H1 (cell line): ENCODE measurements at regions not wholly inside any gene's neighbourhood (a gene's known extent, or its start where the extent isn't known, plus 50 kb on each side); places are given as distances from the start of the nearest gene placed in this dataset.

ENCODE experiments used
- CTCF ChIA-PET: fragments of 300-600 bp; sonication (Branson Sonifier 250); formaldehyde crosslinking; loops from one replicate; lab custom pipeline; 2021; ENCODE audit not compliant: partially characterized antibody; lab: Charles Lee
- POLR2A ChIA-PET: fragments of 300-600 bp; sonication (Branson Sonifier 250); formaldehyde crosslinking; loops from one replicate; lab custom pipeline; 2021; ENCODE audit warnings: inconsistent platforms; ENCODE audit not compliant: partially characterized antibody; lab: Charles Lee
- DNase-seq, 2 experiments: peaks; one replicate each; pipeline versions ENCODE4 v3.0.0 to v3.0.0-alpha.2; 2010 to 2022; ENCODE audit warnings: low spot score in 2 of 2, low read depth in 1 of 2, mixed read lengths in 1 of 2
- FAIRE-seq: peaks from 2 replicates; lab custom pipeline; 2011; peaks lifted over from hg19 to GRCh38; lab: Jason Lieb, UNC
- H2AFZ ChIP-seq: 2 replicates; pipeline ENCODE4 v1.8.1; 2012; ENCODE audit warnings: low read length, inconsistent platforms
- H2AK5ac ChIP-seq: 2 replicates; pipeline ENCODE4 v1.6.1; 2013; ENCODE audit warnings: low read depth, low read length
- H2BK120ac ChIP-seq: replicated peaks from 2 replicates; pipeline ENCODE3; 2013; ENCODE audit warnings: low read depth, low read length, inconsistent platforms
- H2BK12ac ChIP-seq: 2 replicates; pipeline ENCODE4 v1.6.1; 2013; ENCODE audit warnings: low read depth, low read length
- H2BK15ac ChIP-seq: 2 replicates; pipeline ENCODE4 v1.6.1; 2013; ENCODE audit warnings: low read length
- H2BK20ac ChIP-seq: 2 replicates; pipeline ENCODE4 v1.6.1; 2013; ENCODE audit warnings: low read length
- H2BK5ac ChIP-seq: 2 replicates; pipeline ENCODE4 v1.6.1; 2013; ENCODE audit warnings: low read depth, low read length
- H3K14ac ChIP-seq: 2 replicates; pipeline ENCODE4 v1.6.1; 2013; ENCODE audit warnings: inconsistent platforms; ENCODE audit not compliant: insufficient read length
- H3K18ac ChIP-seq: 2 replicates; pipeline ENCODE4 v1.6.1; 2013; ENCODE audit warnings: low read length; ENCODE audit errors: extremely low read depth
- H3K23ac ChIP-seq: 2 replicates; pipeline ENCODE4 v1.6.1; 2013; ENCODE audit warnings: inconsistent platforms; ENCODE audit not compliant: insufficient read length
- H3K23me2 ChIP-seq: 2 replicates; pipeline ENCODE4 v1.6.1; 2013; ENCODE audit warnings: low read depth, low read length
- H3K27ac ChIP-seq: 2 replicates; pipeline ENCODE4 v1.6.1; 2011; ENCODE audit warnings: low read depth, low read length, inconsistent platforms
- H3K27me3 ChIP-seq, 4 experiments: replicated peaks in 1 of 4; 1 replicate in 1 of 4; 2 replicates in 3 of 4; pipeline versions ENCODE4 v1.6.1 to v1.8.1; 2011 to 2013; ENCODE audit warnings: low read length in 3 of 4, mild to moderate bottlenecking in 3 of 4, inconsistent platforms in 2 of 4, mixed read lengths in 2 of 4, moderate library complexity in 1 of 4; ENCODE audit not compliant: control insufficient read depth in 3 of 4, insufficient read depth in 3 of 4; ENCODE audit errors: extremely low read depth in 1 of 4
- H3K36me3 ChIP-seq, 4 experiments: 2 replicates each; pipeline versions ENCODE4 v1.6.1 to v1.8.1; 2011 to 2013; ENCODE audit warnings: mild to moderate bottlenecking in 4 of 4, low read length in 3 of 4, moderate library complexity in 2 of 4, control low read depth in 1 of 4, inconsistent platforms in 1 of 4; ENCODE audit not compliant: insufficient read depth in 4 of 4, control insufficient read depth in 2 of 4
- H3K4ac ChIP-seq: replicated peaks from 2 replicates; pipeline ENCODE3; 2013; ENCODE audit warnings: low read length, low read depth, mixed read lengths, inconsistent platforms; ENCODE audit not compliant: insufficient read length
- H3K4me1 ChIP-seq, 4 experiments: replicated peaks in 1 of 4; 1 replicate in 1 of 4; 2 replicates in 3 of 4; pipeline versions ENCODE4 v1.6.1 to v1.8.1; 2011 to 2013; ENCODE audit warnings: low read length in 3 of 4, inconsistent platforms in 2 of 4, mixed read lengths in 1 of 4; ENCODE audit not compliant: insufficient read depth in 4 of 4, control insufficient read depth in 3 of 4
- H3K4me2 ChIP-seq, 2 experiments: 2 replicates each; pipeline versions ENCODE4 v1.6.1 to v1.8.1; 2011 to 2013; ENCODE audit warnings: low read depth in 2 of 2, low read length in 2 of 2, control low read depth in 1 of 2, inconsistent platforms in 1 of 2, mild to moderate bottlenecking in 1 of 2; ENCODE audit not compliant: insufficient read depth in 1 of 2
- H3K4me3 ChIP-seq, 4 experiments: fragments of 200-600, 300-600 bp in 1 of 4; sonication (generic), shearing (Covaris generic), sonication (Bioruptor Twin) in 1 of 4; 2 replicates each; pipeline versions ENCODE4 v1.5.1 to v1.8.1; 2011 to 2016; ENCODE audit warnings: low read length in 4 of 4, low read depth in 3 of 4, control low read depth in 2 of 4, inconsistent platforms in 2 of 4, mild to moderate bottlenecking in 2 of 4, mixed read lengths in 1 of 4, moderate library complexity in 1 of 4; ENCODE audit not compliant: insufficient read depth in 2 of 4; ENCODE audit errors: extremely low read depth in 1 of 4
- H3K56ac ChIP-seq: replicated peaks from 2 replicates; pipeline ENCODE3; 2013; ENCODE audit warnings: low read depth, mild to moderate bottlenecking, mixed read lengths, low read length, inconsistent platforms; ENCODE audit not compliant: insufficient read length
- H3K79me1 ChIP-seq: 2 replicates; pipeline ENCODE4 v1.6.1; 2013; ENCODE audit warnings: low read depth, low read length, control low read depth
- H3K79me2 ChIP-seq, 2 experiments: 2 replicates each; pipeline versions ENCODE4 v1.6.1 to v1.8.1; 2012 to 2013; ENCODE audit warnings: low read length in 2 of 2, mild to moderate bottlenecking in 2 of 2, inconsistent platforms in 1 of 2; ENCODE audit not compliant: insufficient read depth in 2 of 2, control insufficient read depth in 1 of 2
- H3K9ac ChIP-seq, 4 experiments: replicated peaks in 1 of 4; 1 replicate in 1 of 4; 2 replicates in 3 of 4; pipeline versions ENCODE4 v1.6.1 to v1.8.1; 2011 to 2013; ENCODE audit warnings: low read depth in 3 of 4, low read length in 3 of 4, control low read depth in 2 of 4, mild to moderate bottlenecking in 2 of 4, moderate library complexity in 2 of 4, inconsistent platforms in 1 of 4; ENCODE audit errors: extremely low read depth in 1 of 4
- H3K9me3 ChIP-seq, 2 experiments: 2 replicates each; pipeline versions ENCODE4 v1.6.1 to v1.8.1; 2012 to 2013; ENCODE audit warnings: mild to moderate bottlenecking in 2 of 2, moderate library complexity in 2 of 2, control low read depth in 1 of 2, inconsistent platforms in 1 of 2, low read depth in 1 of 2, low read length in 1 of 2, mixed read lengths in 1 of 2; ENCODE audit not compliant: insufficient read depth in 2 of 2
- H4K20me1 ChIP-seq, 2 experiments: replicated peaks in 1 of 2; 2 replicates each; pipeline versions ENCODE3 to v1.8.1; 2011 to 2013; ENCODE audit warnings: inconsistent platforms in 2 of 2, low read length in 2 of 2, mild to moderate bottlenecking in 1 of 2; ENCODE audit not compliant: insufficient read depth in 2 of 2, control insufficient read depth in 1 of 2
- H4K5ac ChIP-seq: 2 replicates; pipeline ENCODE4 v1.6.1; 2013; ENCODE audit warnings: low read length, low read depth, mixed read lengths, inconsistent platforms; ENCODE audit not compliant: insufficient read length
- H4K8ac ChIP-seq: 2 replicates; pipeline ENCODE4 v1.8.0; 2013; ENCODE audit warnings: mild to moderate bottlenecking, moderate library complexity, low read length, inconsistent platforms; ENCODE audit not compliant: insufficient read depth; ENCODE audit errors: extremely low read depth
- H4K91ac ChIP-seq: replicated peaks from 2 replicates; pipeline ENCODE3; 2013; ENCODE audit warnings: low read length, mixed read lengths, inconsistent platforms; ENCODE audit not compliant: insufficient read length
- BCL11A ChIP-seq, 2 experiments: IDR thresholded peaks; one replicate each; pipeline ENCODE4 v1.6.1; 2011; ENCODE audit warnings: low read depth in 2 of 2, low read length in 2 of 2, mild to moderate bottlenecking in 2 of 2
- CBX5 ChIP-seq: fragments of 300-800, 300-1000 bp; sonication (generic); IDR thresholded peaks from 2 replicates; pipeline ENCODE4 v1.7.1; 2016; ENCODE audit warnings: antibody characterized with exemption, low read length, low read depth
- KDM5A ChIP-seq: fragments of 200-600 bp; IDR thresholded peaks from 2 replicates; pipeline ENCODE4 v1.7.1; 2012; ENCODE audit warnings: mild to moderate bottlenecking, low read length, inconsistent platforms, mixed read lengths
- POLR2AphosphoS5 ChIP-seq: IDR thresholded peaks from 2 replicates; pipeline ENCODE4 v1.6.1; 2011; ENCODE audit warnings: low read depth, low read length
- SP4 ChIP-seq: IDR thresholded peaks from 2 replicates; pipeline ENCODE4 v1.6.1; 2012; ENCODE audit warnings: low read length, inconsistent platforms
- WGBS, 2 experiments: shearing (Covaris generic) in 1 of 2; methylation state at CpG; one replicate each; pipeline versions ENCODE4 v1.1.6 to v1.1.7; 2013 to 2015; ENCODE audit warnings: low lambda C conversion rate in 2 of 2, mixed read lengths in 2 of 2, inconsistent platforms in 1 of 2, low coverage in 1 of 2, missing lambda C conversion rate in 1 of 2; ENCODE audit not compliant: insufficient replicate concordance in 2 of 2, insufficient coverage in 1 of 2, insufficient read length in 1 of 2; ENCODE audit errors: extremely low coverage in 1 of 2, missing lambda C conversion rate in 1 of 2; 5-methylcytosine and 5-hydroxymethylcytosine counted together

GRCh38 chr4:124104628-124105027 lies 607.9 kb downstream of the ANKRD50 start:
- Histone ChIP-seq H2BK120ac (no peak overlapping the region), H3K23me2 (no peaks in the 10 kb centered on the region), H3K56ac (no peak overlapping the region), H2BK12ac (no peak overlapping the region), H3K79me1 (no peaks in the 10 kb centered on the region), H3K18ac (no peak overlapping the region), H2AFZ (peak overlapping the region; percentile 53), H3K4me3 (no peak overlapping the region), H2AK5ac (no peak overlapping the region; the same call in 1 of the 2 replicates), H3K27ac (no peak overlapping the region), H4K8ac (no peak overlapping the region), H3K27me3 (no peaks in the 10 kb centered on the region), H3K4me2 (no peak overlapping the region), H2BK5ac (no peak overlapping the region), H3K9me3 (no peaks in the 10 kb centered on the region), H4K5ac (no peak overlapping the region), H3K4ac (no peak overlapping the region), H3K9ac (no peak overlapping the region), H3K23ac (no peak overlapping the region), H2BK15ac (no peak overlapping the region), H3K79me2 (no peaks in the 10 kb centered on the region), H3K14ac (no peak overlapping the region), H4K20me1 (no peaks in the 10 kb centered on the region), H4K91ac (no peak overlapping the region), H3K36me3 (no peaks in the 10 kb centered on the region), H2BK20ac (no peak overlapping the region), H3K4me1 (no peaks in the 10 kb centered on the region)
- DNase-seq, result no peak
- 85% methylated on average over 3 of the region's 3 CpGs; no CpG with 5 or more reads in 1 of the 2 experiments for WGBS, 2 experiments
- FAIRE-seq, result no peak
- TF ChIP-seq BCL11A (IDR thresholded peaks at IDR 0.05; ENCODE audit: low read depth in 2 of 2, low read length in 2 of 2) (no peak), KDM5A (no peak), CBX5 (no peak), POLR2AphosphoS5 (no peak), SP4 (no peak)
- ChIA-PET CTCF (interaction anchor here (0.7 to 2.2 kb wide), 2 partner anchors 332 to 443 kb away, joined by 3 to 6 read pairs; no protein-coding TSS in a partner anchor), POLR2A (no interaction called here)
